NCI-H460 (cell line): ENCODE measurements at regions not wholly inside any gene's neighbourhood (a gene's known extent, or its start where the extent isn't known, plus 50 kb on each side); places are given as distances from the start of the nearest gene placed in this dataset.
A peak's percentile ranks its signal among the peaks of the same experiment; 100 is the strongest.
"Not testable (repeated sequence)": the region's sequence is repeated elsewhere in the genome, so short reads cannot be mapped to it uniquely, and the experiment has no call there.

Experiments
- DNase-seq: peaks from one replicate; pipeline ENCODE4 v3.0.0-alpha.2; 2016; ENCODE audit warnings: low read depth; ENCODE audit errors: extremely low read depth

DNA sequence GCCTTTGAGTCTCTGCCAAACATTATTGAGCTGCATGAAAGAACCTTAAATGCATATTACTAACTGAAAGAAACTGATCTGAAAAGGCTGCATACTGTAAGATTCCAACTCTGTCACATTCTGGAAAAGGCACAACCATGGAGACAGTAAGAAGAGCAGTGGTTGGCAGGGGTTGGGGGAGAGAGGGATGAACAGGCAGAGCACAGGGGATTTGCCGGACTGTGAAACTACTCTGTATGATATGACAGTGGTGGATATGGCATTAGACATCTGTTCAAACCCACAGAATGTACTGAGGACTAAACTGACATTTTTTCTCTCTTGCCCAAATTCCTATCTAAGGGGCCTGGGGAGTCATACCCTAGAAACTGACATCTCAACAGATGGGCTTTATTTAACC, 138.4 kb downstream of the KCNJ12 start:
- DNase-seq, result not testable (repeated sequence)

- DNase-seq, result no peak
These were observed 141.6 kb downstream of the KCNJ12 start for GRCh38 chr17:21517538-21518293.

- no peak for DNase-seq
These were observed 146.7 kb downstream of the KCNJ12 start for GRCh38 chr17:21522755-21523336.

GRCh38 chr17:21523497-21524210, 147.5 kb downstream of the KCNJ12 start:
- peak; percentile 15 for DNase-seq

DNA sequence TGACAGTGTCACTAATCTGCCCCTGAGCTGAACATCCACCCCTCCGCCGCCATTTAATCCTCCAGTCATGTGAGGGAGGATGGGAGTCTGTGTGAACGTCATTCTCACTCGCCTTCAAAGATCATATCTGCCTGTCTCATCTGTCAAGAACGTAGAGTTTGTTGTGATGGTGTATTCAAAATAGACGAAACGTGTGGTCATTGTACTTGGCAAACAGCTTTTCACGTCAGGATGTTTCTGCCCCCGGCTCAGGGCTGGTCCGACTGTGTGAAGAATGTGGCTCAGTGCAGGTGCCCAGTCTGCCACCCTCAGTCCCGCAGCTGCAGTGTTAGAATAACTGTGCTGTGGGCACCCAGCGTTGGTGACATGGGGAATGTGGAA, 148.0 kb downstream of the KCNJ12 start:
- DNase-seq, result peak; percentile 95

DNA sequence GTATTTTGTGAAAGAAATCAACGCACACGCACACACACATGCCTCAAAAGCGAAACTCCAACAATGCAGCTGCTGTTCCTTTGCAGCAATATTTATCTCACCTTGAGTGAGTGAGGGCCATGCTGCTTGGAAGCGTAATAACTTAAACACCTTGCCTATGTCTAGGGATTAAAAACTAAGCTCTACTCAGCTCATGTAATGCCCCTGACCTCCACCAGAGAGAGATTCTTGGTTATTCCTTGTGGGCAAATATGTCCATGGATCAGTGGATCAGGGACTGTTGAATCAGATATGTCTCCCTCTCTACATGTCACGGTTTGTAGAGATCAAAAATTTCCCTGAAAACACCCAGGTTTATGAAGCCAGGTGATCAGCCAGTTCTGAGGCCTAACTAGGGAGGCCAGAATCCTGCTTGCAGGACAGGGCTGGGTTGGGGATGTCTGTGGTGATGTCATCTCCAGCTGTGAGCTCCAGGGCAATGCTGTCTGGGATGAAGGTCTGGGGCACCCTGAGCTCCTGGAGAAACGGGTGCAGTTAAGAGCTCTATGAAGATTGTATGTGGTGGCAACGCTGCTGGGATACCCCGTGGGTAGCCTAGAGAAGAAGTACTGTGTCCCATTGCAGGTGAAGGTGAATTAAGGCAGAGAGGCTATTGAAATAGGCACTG, 149.4 kb downstream of the KCNJ12 start:
- no peak for DNase-seq

DNA sequence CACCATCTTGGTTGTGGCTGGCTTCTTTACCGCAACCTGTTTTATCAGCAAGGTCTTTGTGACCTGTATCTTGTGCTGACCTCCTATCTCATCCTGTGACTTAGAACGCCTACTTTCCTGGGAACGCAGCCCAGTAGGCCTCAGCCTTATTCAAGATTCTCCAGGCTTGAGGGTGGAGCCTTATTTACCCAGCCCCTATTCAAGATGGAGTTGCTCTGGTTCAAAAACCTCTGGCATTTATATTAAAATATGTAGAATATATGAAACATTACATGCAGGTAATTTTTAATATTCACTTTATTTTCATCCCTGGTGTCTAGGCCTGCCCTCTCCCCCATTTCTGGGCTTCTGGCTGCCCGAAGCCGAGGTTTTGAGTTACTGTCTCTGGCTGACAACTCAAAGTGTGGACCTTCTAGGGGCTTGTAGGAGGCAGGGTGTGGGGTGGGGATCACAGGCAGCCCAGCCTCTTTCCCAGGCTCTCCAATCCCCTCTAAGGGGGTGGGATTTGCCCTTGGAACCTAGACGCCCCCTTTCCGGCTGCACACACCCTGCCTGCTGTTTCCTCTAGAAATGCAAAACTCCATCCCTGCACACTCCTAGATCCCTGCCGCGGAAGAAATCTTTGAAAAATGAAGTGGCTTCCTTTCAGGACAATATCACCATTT, 152.0 kb downstream of the KCNJ12 start:
- DNase-seq, result no peak

DNA sequence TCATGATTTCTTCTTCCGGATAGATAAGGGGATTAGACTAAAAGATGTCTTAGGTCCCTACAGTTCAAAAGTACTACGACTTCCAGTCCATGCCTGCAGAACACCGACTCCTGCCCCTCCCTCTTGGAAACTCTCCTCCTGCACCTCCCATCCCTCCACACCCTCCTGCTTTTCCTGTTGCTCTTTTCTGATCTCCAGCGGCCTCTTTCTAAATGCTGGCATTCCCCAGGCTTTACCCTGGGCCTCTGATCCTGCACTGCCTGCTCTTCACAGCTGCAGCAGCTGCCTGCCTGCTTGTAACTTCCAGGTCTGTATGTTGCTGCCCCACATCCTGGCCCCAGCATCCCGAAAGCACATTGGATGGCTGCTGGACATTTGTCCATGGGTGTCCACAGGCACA, 154.2 kb downstream of the KCNJ12 start:
- DNase-seq, result no peak

- no peak for DNase-seq
These were observed 154.7 kb downstream of the KCNJ12 start for GRCh38 chr17:21530841-21531240.

DNA sequence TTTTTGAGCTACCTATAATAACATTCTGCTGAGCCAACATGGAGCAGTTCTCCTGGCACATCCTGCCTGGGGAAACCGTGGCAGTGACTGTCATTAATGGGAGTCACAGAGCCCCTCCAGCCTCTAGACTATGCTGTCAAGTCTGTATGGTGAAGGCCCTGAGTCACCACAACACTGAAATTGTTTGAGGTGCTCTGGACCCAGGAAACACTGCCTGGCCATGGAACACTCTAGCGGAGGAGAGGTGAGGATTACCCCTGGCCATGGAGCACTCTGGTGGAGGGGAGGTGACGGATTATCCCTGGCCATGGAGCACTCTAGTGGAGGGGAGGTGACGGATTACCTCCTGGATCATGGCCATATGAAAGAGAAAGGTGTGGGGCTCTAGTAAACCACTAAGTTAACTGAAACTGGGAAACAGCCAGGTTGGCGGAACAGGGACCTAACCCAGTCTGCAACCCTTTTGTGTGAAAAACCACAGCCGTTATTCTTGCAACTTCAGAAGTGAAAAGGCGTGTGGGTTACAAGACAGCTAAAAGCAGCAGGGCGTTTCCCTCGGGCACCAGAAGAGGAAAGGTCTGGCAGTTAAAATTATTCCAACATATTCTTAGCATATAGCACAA, 156.7 kb downstream of the KCNJ12 start:
- DNase-seq, result no peak

- DNase-seq, result no peak
These were observed 156.5 kb upstream of the KCNJ18 start for GRCh38 chr17:21535686-21536375.

- no peak for DNase-seq
These were observed 155.0 kb upstream of the KCNJ18 start for GRCh38 chr17:21537302-21537701.

DNA sequence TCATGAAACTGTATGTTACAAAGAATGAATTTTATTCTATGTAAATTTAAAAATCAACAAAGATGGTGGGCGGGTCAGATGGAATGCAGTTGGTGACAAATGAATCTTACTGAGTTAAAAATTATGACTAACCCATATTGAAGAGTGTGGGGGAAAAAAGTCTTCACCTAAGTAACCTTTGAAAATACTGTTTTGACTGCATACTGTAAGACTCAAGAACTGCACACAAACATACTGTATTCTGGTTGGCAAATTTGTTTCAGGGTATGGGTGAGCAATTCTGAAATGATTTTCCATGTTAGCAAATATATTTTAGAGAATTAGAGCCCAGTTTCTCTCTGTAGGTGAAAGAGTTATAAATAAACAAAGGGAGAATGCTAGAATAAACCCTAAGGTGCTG, 153.7 kb upstream of the KCNJ18 start:
- no peak for DNase-seq

DNA sequence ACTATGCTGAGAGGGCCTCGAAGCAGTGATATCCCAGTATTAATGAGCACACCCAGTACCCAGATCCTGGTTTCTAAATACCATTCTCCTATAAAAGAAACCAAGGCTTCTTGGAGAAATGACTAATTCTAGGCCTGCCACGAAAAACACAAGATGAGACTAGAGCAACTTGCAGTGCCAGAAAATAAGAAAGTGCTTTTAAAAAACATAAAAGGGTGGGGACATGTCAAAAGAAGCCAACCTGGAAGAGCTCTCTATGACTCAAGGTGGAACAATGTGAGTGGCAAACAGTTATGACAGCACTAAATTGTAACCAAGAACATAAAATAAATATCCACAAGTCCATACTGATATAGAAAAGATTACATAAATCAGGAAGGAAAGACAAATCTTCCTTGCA, 153.2 kb upstream of the KCNJ18 start:
- DNase-seq, result no peak

DNA sequence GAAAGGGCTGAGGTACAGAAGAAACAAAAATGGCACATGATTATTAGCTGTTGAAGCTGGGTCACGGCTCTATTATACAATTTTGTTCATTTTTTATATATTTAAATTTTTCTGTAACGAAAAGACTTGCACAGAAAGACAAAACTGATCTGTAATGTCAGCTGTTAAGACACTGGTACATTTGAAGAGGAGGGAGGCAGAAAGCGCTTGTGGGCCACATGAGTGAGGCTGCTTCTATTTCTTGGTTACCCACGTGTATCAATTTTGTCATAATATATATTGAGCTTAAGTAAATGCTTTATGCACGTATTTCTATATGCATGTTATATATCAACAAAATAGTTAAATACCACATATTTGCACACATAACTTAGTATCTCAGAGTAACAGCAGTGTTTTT, 151.8 kb upstream of the KCNJ18 start:
- DNase-seq, result no peak

- no peak for DNase-seq
These were observed 150.3 kb upstream of the KCNJ18 start for GRCh38 chr17:21542070-21542469.

DNA sequence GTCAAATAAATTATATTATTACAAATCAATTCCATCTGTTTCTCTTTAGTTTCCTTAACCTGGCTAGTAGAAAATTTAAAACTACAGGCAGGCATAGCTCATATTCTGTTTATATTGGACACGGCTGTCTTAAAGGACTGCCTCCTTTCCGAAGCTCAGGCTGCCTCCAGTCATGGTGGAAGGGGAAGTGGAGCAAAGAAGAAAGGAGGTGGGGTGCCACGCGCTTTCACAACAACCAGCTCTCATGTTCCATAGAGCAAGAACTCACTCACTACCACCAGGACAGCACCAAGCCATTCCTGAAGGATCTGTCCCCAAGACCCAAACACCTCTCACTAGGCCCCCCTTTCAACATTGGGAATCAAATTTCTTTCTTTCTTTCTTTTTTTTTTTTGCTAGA, 149.3 kb upstream of the KCNJ18 start:
- DNase-seq, result no peak

GRCh38 chr17:21545064-21545463, 147.3 kb upstream of the KCNJ18 start:
- DNase-seq, result no peak

DNA sequence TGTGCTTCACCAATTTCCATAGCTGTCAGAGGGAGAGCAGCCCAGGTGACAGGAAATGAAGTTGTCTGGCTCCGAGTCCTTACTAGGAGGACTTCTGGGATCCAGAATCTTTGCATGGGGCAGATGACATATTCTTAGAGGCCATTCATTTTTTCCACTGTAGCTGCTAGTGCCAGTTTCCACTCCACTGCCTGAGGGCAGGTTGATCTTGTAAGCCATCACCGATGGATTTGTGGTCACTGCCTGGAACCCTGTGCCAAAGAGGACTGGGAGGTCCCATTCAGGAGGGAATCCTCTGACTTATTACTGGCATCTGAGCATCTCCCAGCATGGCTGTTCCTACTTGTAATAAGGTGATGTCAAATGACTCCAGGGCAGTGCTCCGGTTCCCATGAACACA, 144.1 kb upstream of the KCNJ18 start:
- no peak for DNase-seq

DNA sequence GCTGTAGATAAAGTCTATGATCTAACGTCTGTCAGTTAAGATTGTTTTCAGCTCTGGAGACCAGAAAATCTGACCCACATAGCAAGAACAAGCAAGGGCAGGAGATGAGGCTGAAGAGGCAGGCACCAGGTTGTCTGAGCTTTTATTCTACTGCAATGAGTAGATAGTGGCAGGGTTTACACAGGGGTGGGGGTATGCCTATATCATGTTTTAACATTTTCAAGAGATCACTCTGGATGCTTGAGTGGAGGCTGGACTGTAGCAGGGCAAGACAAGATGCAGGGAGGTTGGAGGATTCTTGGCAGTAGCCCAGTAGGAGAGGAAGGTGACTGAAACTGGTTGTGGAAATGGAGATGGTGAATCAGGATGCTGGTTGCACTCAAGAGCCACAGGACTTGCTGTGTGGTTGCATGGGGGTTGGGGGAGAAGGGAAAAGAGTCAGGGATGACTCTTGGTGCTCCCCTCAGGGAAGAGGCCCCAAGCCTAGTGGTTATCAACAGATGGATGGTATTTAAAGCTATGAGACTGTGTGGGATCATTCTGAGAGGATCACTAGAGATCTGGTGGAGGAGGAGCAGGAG, 143.1 kb upstream of the KCNJ18 start:
- DNase-seq, result no peak
